ENCODE measurements at regions not wholly inside any gene's neighbourhood (a gene's known extent, or its start where the extent isn't known, plus 50 kb on each side); places are given as distances from the start of the nearest gene placed in this dataset.
"Not testable (repeated sequence)": the region's sequence is repeated elsewhere in the genome, so short reads cannot be mapped to it uniquely, and the experiment has no call there.

GRCh38 chr2:185645529-185645928 is 93.1 kb upstream of the FSIP2 start:
- no peak for DNase-seq (ENCODE audit: low spot score)

GRCh38 chr2:185658750-185659149 is 79.9 kb upstream of the FSIP2 start:
- DNase-seq (ENCODE audit: low spot score): no peak

GRCh38 chr2:185663811-185664210 is 74.8 kb upstream of the FSIP2 start:
- no peak for DNase-seq (ENCODE audit: low spot score)

- DNase-seq (ENCODE audit: low spot score): no peak
Measured at GRCh38 chr2:185664384-185664783, 74.2 kb upstream of the FSIP2 start.

- DNase-seq (ENCODE audit: low spot score): no peak
Measured at GRCh38 chr2:185665251-185665814, 73.3 kb upstream of the FSIP2 start.

GRCh38 chr2:185667452-185667851 is 71.2 kb upstream of the FSIP2 start:
- DNase-seq (ENCODE audit: low spot score): no peak

- DNase-seq (ENCODE audit: low spot score): no peak
Measured at GRCh38 chr2:185668710-185669109, 69.9 kb upstream of the FSIP2 start.

GRCh38 chr2:185674232-185674631 is 64.4 kb upstream of the FSIP2 start:
- no peak for DNase-seq (ENCODE audit: low spot score)

- DNase-seq (ENCODE audit: low spot score): no peak
Measured at GRCh38 chr2:185676316-185676715, 62.3 kb upstream of the FSIP2 start.

GRCh38 chr2:185687001-185687400 is 51.6 kb upstream of the FSIP2 start:
- DNase-seq (ENCODE audit: low spot score): not testable (repeated sequence)

GRCh38 chr2:185687967-185688366 is 50.6 kb upstream of the FSIP2 start:
- DNase-seq (ENCODE audit: low spot score): no peak
